ENCODE measurements at regions not wholly inside any gene's neighbourhood (a gene's known extent, or its start where the extent isn't known, plus 50 kb on each side); places are given as distances from the start of the nearest gene placed in this dataset.

GRCh38 chr2:182646763-182647498 is 69.1 kb upstream of the DNAJC10 start:
- no peak for TF ChIP-seq CTCF (IDR thresholded peaks at IDR 0.05)
- TF ChIP-seq POLR2A (IDR thresholded peaks at IDR 0.05), result no peak
- TF ChIP-seq EP300 (IDR thresholded peaks at IDR 0.05), result no peak

All from tibial nerve (tissue), 4 donors.